ENCODE measurements at regions not wholly inside any gene's neighbourhood (a gene's known extent, or its start where the extent isn't known, plus 50 kb on each side); places are given as distances from the start of the nearest gene placed in this dataset.

DNA sequence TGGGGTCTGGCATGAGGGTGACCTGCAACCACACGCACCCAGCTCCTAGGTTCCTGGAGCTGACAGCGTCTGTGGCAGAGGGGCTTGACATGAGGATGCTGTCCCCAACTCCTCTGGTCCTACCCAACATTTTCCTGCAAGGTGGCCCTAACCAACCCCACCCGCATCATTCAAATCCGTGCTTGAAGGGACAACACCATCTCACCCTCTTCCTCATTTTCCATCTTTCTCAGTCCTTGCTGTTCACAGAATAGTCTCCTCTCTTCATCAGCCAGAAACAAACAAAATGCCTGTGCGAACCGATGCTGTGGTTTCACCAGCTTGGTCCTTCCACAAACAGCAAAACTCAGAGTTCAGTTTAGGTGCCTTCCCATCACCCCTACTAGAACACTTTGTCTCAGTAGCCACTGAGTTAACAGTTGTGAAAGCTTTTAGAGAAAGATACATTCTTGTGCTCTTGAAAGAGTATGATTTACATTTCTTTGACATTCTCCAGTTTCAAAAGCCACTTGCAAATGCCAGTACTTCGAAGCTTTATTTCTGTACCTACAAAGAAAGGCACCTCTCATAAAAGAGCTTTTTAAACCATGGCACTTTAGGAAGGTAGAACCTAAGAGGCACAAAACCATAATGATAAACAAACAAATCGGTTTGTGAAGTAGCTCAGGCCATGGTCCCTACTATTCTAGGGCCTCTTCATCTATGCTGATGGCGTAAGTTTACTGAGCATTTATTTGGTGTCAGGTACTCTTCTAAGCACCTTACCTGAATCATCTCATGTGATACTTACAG lies 360.1 kb downstream of the SHQ1 start (continued):
- TF ChIP-seq, protein P1, sequence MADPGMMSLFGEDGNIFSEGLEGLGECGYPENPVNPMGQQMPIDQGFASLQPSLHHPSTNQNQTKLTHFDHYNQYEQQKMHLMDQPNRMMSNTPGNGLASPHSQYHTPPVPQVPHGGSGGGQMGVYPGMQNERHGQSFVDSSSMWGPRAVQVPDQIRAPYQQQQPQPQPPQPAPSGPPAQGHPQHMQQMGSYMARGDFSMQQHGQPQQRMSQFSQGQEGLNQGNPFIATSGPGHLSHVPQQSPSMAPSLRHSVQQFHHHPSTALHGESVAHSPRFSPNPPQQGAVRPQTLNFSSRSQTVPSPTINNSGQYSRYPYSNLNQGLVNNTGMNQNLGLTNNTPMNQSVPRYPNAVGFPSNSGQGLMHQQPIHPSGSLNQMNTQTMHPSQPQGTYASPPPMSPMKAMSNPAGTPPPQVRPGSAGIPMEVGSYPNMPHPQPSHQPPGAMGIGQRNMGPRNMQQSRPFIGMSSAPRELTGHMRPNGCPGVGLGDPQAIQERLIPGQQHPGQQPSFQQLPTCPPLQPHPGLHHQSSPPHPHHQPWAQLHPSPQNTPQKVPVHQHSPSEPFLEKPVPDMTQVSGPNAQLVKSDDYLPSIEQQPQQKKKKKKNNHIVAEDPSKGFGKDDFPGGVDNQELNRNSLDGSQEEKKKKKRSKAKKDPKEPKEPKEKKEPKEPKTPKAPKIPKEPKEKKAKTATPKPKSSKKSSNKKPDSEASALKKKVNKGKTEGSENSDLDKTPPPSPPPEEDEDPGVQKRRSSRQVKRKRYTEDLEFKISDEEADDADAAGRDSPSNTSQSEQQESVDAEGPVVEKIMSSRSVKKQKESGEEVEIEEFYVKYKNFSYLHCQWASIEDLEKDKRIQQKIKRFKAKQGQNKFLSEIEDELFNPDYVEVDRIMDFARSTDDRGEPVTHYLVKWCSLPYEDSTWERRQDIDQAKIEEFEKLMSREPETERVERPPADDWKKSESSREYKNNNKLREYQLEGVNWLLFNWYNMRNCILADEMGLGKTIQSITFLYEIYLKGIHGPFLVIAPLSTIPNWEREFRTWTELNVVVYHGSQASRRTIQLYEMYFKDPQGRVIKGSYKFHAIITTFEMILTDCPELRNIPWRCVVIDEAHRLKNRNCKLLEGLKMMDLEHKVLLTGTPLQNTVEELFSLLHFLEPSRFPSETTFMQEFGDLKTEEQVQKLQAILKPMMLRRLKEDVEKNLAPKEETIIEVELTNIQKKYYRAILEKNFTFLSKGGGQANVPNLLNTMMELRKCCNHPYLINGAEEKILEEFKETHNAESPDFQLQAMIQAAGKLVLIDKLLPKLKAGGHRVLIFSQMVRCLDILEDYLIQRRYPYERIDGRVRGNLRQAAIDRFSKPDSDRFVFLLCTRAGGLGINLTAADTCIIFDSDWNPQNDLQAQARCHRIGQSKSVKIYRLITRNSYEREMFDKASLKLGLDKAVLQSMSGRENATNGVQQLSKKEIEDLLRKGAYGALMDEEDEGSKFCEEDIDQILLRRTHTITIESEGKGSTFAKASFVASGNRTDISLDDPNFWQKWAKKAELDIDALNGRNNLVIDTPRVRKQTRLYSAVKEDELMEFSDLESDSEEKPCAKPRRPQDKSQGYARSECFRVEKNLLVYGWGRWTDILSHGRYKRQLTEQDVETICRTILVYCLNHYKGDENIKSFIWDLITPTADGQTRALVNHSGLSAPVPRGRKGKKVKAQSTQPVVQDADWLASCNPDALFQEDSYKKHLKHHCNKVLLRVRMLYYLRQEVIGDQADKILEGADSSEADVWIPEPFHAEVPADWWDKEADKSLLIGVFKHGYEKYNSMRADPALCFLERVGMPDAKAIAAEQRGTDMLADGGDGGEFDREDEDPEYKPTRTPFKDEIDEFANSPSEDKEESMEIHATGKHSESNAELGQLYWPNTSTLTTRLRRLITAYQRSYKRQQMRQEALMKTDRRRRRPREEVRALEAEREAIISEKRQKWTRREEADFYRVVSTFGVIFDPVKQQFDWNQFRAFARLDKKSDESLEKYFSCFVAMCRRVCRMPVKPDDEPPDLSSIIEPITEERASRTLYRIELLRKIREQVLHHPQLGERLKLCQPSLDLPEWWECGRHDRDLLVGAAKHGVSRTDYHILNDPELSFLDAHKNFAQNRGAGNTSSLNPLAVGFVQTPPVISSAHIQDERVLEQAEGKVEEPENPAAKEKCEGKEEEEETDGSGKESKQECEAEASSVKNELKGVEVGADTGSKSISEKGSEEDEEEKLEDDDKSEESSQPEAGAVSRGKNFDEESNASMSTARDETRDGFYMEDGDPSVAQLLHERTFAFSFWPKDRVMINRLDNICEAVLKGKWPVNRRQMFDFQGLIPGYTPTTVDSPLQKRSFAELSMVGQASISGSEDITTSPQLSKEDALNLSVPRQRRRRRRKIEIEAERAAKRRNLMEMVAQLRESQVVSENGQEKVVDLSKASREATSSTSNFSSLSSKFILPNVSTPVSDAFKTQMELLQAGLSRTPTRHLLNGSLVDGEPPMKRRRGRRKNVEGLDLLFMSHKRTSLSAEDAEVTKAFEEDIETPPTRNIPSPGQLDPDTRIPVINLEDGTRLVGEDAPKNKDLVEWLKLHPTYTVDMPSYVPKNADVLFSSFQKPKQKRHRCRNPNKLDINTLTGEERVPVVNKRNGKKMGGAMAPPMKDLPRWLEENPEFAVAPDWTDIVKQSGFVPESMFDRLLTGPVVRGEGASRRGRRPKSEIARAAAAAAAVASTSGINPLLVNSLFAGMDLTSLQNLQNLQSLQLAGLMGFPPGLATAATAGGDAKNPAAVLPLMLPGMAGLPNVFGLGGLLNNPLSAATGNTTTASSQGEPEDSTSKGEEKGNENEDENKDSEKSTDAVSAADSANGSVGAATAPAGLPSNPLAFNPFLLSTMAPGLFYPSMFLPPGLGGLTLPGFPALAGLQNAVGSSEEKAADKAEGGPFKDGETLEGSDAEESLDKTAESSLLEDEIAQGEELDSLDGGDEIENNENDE (IDR thresholded peaks at IDR 0.05; ENCODE audit: insufficient replicate concordance, low read length), result no peak
- TF ChIP-seq KDM1A (IDR thresholded peaks at IDR 0.05; ENCODE audit: borderline replicate concordance, low read length) (no peak), MAFK (IDR thresholded peaks at IDR 0.05; ENCODE audit: low read depth, low read length) (no peak), CBX5 (IDR thresholded peaks at IDR 0.05; ENCODE audit: low read depth, low read length) (no peak), SAP30 (IDR thresholded peaks at IDR 0.05; ENCODE audit: insufficient read depth, insufficient replicate concordance, low read length) (no peak), CEBPB (IDR thresholded peaks at IDR 0.05; ENCODE audit: low read depth, low read length) (no peak), TEAD4 (IDR thresholded peaks at IDR 0.05; ENCODE audit: low read depth, low read length) (no peak), TAF1 (IDR thresholded peaks at IDR 0.05; ENCODE audit: low read depth, low read length) (no peak), SIRT6 (IDR thresholded peaks at IDR 0.05; ENCODE audit: low read length) (no peak), CTBP2 (IDR thresholded peaks at IDR 0.05; ENCODE audit: borderline replicate concordance, insufficient read depth, insufficient read length, low read length) (no peak), HDAC6 (IDR thresholded peaks at IDR 0.05; ENCODE audit: low read depth, low read length) (no peak)

Data from H1 (cell line).